B cell (primary cell): ENCODE measurements at regions not wholly inside any gene's neighbourhood (a gene's known extent, or its start where the extent isn't known, plus 50 kb on each side); places are given as distances from the start of the nearest gene placed in this dataset.

Experiments used
- EZH2 ChIP-seq: IDR thresholded peaks from 2 replicates; pipeline ENCODE4 v1.6.1; 2012; ENCODE audit warnings: borderline replicate concordance, low read depth, mild to moderate bottlenecking, moderate library complexity, low read length; ENCODE audit not compliant: insufficient read depth, poor library complexity, severe bottlenecking
- TF ChIP-seq, protein P1 (sequence below): fragments of 200-600 bp; IDR thresholded peaks from one replicate; pipeline ENCODE4 v1.8.0; 2022; ENCODE audit warnings: antibody characterized with exemption, mild to moderate bottlenecking

DNA sequence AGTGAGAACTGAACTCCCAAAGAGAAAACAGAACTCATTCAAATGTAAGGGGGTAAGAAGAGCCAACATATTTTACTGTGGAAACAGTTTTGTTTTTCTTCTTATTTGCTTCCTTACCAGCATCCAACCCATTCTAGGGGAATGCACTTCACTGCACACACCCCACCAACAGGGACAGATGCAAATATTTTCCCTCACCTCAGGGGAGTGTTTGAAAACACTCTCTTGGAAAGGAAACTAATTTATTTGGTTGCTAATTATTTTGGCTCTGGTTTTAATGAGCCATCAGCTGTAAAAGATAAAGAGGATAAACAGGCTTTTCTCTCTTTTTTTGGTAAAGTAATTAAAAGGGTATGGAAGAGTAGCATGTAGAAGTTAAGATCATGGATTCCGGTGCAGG, 413.4 kb downstream of the MAN2A1 start:
- TF ChIP-seq, protein P1, sequence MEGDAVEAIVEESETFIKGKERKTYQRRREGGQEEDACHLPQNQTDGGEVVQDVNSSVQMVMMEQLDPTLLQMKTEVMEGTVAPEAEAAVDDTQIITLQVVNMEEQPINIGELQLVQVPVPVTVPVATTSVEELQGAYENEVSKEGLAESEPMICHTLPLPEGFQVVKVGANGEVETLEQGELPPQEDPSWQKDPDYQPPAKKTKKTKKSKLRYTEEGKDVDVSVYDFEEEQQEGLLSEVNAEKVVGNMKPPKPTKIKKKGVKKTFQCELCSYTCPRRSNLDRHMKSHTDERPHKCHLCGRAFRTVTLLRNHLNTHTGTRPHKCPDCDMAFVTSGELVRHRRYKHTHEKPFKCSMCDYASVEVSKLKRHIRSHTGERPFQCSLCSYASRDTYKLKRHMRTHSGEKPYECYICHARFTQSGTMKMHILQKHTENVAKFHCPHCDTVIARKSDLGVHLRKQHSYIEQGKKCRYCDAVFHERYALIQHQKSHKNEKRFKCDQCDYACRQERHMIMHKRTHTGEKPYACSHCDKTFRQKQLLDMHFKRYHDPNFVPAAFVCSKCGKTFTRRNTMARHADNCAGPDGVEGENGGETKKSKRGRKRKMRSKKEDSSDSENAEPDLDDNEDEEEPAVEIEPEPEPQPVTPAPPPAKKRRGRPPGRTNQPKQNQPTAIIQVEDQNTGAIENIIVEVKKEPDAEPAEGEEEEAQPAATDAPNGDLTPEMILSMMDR: no peak
- no peak for TF ChIP-seq EZH2
